HG02973 (cell line): ENCODE measurements at regions not wholly inside any gene's neighbourhood (a gene's known extent, or its start where the extent isn't known, plus 50 kb on each side); places are given as distances from the start of the nearest gene placed in this dataset.

Experiments used
- ATAC-seq: cut with Tn5 transposase; IDR thresholded peaks from one replicate; pipeline ENCODE4 v1.9.1; 2021; ENCODE audit warnings: moderate library complexity; ENCODE audit not compliant: unreplicated experiment

- no peak for ATAC-seq
Observed at GRCh38 chr16:86447228-86447627, 63.1 kb upstream of the FOXF1 start.

GRCh38 chr16:86448306-86448890 lies 61.9 kb upstream of the FOXF1 start:
- ATAC-seq = no peak

GRCh38 chr16:86449446-86450095 lies 60.8 kb upstream of the FOXF1 start:
- no peak for ATAC-seq

- ATAC-seq = no peak
Observed at GRCh38 chr16:86450691-86451090, 59.6 kb upstream of the FOXF1 start.

- no peak for ATAC-seq
Observed at GRCh38 chr16:86452451-86452850, 57.9 kb upstream of the FOXF1 start.

GRCh38 chr16:86455116-86455515 lies 55.2 kb upstream of the FOXF1 start:
- no peak for ATAC-seq

GRCh38 chr16:86455640-86456039 lies 54.7 kb upstream of the FOXF1 start:
- no peak for ATAC-seq

GRCh38 chr16:86457501-86458148 lies 52.7 kb upstream of the FOXF1 start:
- no peak for ATAC-seq

GRCh38 chr16:86458149-86458777 lies 52.1 kb upstream of the FOXF1 start:
- ATAC-seq = no peak

GRCh38 chr16:86459266-86459665 lies 51.1 kb upstream of the FOXF1 start:
- no peak for ATAC-seq
